D721Med (cell line): ENCODE measurements at regions not wholly inside any gene's neighbourhood (a gene's known extent, or its start where the extent isn't known, plus 50 kb on each side); places are given as distances from the start of the nearest gene placed in this dataset.
A peak's percentile ranks its signal among the peaks of the same experiment; 100 is the strongest.

Experiments used
- DNase-seq: peaks from one replicate; pipeline ENCODE4 v3.0.0; 2011; ENCODE audit warnings: low spot score; ENCODE audit not compliant: insufficient read length
- FAIRE-seq: peaks from 2 replicates; lab custom pipeline; 2011; peaks lifted over from hg19 to GRCh38; lab: Jason Lieb, UNC
- TF ChIP-seq, protein P1 (sequence below): IDR thresholded peaks from 2 replicates; pipeline ENCODE4 v1.5.1; 2012; ENCODE audit warnings: mild to moderate bottlenecking, control low read depth; ENCODE audit not compliant: insufficient read depth; ENCODE audit errors: missing control alignments

DNA sequence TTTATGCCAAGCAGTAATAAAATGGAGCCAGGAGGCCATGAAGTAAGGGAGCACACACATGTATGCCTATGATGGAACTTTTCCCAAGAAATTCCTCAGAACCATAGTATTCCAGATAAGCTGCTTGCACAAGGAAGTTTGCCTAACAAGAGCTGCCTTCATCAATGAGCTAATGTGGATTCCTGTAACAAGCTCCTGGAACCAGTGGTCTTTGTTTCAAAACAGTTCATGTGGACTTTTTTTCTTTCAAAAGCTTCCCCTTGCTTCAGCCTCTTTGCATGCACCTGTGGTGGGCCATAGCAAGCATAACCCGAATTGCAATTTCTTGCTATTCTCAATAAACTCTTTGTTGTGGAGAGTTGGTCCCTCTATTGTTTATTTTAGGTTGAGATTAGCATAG lies 359.6 kb downstream of the UTRN start:
- no peak for FAIRE-seq
- TF ChIP-seq, protein P1, sequence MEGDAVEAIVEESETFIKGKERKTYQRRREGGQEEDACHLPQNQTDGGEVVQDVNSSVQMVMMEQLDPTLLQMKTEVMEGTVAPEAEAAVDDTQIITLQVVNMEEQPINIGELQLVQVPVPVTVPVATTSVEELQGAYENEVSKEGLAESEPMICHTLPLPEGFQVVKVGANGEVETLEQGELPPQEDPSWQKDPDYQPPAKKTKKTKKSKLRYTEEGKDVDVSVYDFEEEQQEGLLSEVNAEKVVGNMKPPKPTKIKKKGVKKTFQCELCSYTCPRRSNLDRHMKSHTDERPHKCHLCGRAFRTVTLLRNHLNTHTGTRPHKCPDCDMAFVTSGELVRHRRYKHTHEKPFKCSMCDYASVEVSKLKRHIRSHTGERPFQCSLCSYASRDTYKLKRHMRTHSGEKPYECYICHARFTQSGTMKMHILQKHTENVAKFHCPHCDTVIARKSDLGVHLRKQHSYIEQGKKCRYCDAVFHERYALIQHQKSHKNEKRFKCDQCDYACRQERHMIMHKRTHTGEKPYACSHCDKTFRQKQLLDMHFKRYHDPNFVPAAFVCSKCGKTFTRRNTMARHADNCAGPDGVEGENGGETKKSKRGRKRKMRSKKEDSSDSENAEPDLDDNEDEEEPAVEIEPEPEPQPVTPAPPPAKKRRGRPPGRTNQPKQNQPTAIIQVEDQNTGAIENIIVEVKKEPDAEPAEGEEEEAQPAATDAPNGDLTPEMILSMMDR: no peak

DNA sequence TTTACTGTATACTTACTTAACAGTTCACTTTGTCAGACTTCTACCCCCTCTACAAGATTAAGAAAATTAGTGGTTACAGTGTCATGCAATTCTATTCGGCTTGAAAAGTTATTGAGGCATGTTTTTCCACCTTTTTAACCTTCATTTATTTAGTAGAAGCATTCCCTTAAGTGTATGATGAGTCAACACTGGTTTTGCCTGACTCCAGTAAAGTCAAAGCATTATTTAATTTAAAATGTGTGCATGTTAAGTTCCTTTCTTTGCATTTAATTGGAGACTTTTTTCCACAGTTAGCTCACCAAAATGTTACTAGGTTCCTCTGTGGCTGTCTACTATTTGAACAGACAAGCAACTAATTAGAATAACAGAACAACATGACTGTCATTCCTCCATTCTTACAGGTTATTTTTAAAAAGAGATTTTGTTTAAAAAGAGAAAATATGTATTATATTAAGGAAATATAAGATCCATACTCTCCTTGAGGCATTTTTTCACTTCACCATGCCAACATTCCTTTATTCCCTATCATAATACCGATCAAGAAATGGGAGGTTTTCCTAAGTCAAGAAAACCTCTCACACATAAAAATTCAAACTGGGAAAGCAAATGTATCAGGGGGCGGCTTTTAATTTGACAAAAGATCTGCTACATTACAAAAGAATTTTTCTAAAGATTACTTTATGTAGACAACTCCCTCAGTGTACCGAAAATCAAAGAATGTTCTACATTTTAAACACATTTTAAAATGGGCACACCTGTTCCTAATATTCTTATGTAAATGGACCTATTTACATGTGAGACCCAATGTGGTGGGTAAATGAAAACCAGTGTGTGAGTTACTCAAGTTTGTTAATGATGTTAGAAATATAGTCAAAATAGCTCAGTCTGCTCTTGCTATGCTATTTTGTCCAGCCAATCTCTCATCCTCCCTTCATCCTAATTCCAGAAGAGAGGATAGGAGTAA lies 361.2 kb downstream of the UTRN start:
- FAIRE-seq (no peak), DNase-seq (no peak)
- TF ChIP-seq, protein P1: no peak

More for the DNA sequence above, 359.6 kb downstream of the UTRN start:
- no peak for DNase-seq

DNA sequence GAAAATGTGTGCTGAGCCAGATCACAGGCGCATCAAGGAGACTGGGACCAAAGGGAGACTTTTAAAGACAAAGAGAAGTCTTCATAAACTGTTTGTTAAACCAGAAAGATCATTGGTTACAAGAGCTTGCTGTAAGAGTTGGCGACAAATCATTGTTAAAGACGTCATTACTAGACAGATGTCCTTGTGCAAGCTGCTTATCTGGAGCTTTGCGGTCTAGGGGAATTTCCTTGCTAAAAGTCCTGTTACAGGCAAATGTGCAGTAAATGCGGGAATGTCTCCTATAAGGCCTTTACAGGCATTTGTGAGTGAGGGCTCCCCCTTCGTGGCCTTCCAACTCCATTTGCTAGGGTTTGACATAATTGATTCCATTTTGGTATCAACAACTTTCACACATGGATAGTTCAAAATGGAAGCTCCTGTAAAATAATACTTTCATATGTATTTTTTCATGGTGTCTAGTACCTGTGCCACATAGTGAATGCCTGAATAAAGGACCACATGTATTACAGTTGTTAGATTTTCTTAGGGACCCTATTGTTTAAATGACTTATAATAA lies 362.4 kb downstream of the UTRN start:
- TF ChIP-seq, protein P1: no peak
- FAIRE-seq (peak; percentile 81), DNase-seq (no peak)

DNA sequence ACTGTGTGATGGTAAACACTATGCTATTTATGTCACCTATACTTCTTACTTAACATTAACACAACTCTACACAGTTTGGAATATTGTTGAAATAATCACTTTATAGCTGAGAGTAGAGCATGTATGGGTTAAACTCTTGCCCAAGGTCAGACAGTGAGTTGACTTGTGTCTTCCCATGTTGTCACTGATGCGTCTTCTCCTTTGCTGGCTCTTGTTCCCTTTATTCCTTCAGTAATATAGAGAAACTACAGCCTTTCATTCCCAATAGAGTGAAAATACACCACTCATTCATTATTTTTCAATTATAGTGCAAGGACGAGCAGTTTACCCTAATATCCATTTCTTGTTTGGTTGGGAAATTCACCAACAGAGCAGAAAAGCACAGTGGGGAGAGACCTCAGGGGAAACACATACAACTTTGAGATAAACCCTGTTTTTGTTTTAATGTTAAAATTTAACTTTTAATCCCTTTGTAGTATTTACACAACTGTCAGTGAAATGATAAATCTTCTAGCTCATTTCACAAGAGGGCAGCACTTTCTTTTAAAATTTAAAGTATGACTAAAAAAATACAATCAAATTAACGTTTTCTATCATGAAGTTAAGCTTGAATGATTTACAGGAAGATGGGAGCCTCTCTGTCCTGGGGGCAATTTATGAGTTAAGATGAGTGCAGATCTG lies 363.0 kb downstream of the UTRN start:
- DNase-seq (no peak), FAIRE-seq (no peak)
- TF ChIP-seq, protein P1: no peak

DNA sequence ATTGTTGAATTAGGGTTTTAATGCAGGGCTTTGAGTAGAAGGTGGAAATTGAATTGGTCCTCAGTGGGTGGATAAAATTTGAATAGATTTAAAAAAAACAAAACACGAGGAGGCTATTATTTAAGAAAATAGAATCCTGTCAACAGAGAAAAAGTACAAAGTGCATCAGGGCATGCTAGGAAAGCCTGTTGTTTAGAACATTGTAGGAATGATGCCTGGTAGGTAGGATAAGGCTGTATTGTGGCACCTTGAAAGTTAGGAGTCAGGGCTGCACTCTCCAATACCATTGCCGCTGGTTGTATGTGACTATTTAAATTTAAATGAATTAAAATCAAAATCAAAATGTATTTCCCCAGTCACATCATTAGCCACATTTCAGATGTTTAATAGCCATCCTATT lies 363.9 kb downstream of the UTRN start:
- TF ChIP-seq, protein P1: no peak
- FAIRE-seq (no peak), DNase-seq (no peak)

DNA sequence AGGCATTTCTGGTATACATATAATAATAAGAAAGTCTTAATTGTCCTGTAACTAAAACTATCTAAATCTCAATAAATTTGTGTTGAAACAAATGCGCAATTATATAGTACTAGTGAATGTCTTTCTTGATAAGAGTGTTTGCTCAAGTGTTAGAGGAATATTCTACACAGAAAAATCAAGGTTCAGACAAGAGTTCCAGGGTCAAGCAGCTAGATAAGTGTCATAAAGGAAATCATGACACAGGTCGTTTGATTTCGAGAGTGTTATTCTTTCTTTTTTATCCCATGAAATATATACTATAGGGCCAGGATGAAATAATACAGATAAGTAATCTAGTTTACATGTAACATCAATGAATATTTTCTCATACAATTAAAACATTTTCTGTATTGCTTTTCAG lies 366.1 kb downstream of the UTRN start:
- DNase-seq (no peak), FAIRE-seq (no peak)
- TF ChIP-seq, protein P1: no peak
